GM18909 (cell line): ENCODE measurements at regions not wholly inside any gene's neighbourhood (a gene's known extent, or its start where the extent isn't known, plus 50 kb on each side); places are given as distances from the start of the nearest gene placed in this dataset.

Experiments used
- ATAC-seq: cut with Tn5 transposase; IDR thresholded peaks from one replicate; pipeline ENCODE4 v1.9.1; 2021; ENCODE audit warnings: mild to moderate bottlenecking; ENCODE audit not compliant: unreplicated experiment, poor library complexity

GRCh38 chr5:164801910-164802309 is 1296.5 kb downstream of the MAT2B start:
- no peak for ATAC-seq

GRCh38 chr5:164809821-164810220 is 1304.4 kb downstream of the MAT2B start:
- ATAC-seq, result peak; percentile 87

- no peak for ATAC-seq
These were observed 1313.0 kb downstream of the MAT2B start for GRCh38 chr5:164818445-164818844.

GRCh38 chr5:164824671-164825070 is 1319.3 kb downstream of the MAT2B start:
- no peak for ATAC-seq

GRCh38 chr5:164832516-164832915 is 1327.1 kb downstream of the MAT2B start:
- no peak for ATAC-seq

GRCh38 chr5:164844348-164844747 is 1338.9 kb downstream of the MAT2B start:
- ATAC-seq, result no peak

GRCh38 chr5:164860896-164861295 is 1355.5 kb downstream of the MAT2B start:
- ATAC-seq, result no peak

- no peak for ATAC-seq
These were observed 1356.2 kb downstream of the MAT2B start for GRCh38 chr5:164861610-164862009.

- ATAC-seq, result peak; percentile 66
These were observed 1363.3 kb downstream of the MAT2B start for GRCh38 chr5:164868761-164869160.

- peak; percentile 20 for ATAC-seq
These were observed 1363.9 kb downstream of the MAT2B start for GRCh38 chr5:164869325-164869724.

- ATAC-seq, result no peak
These were observed 1371.4 kb downstream of the MAT2B start for GRCh38 chr5:164876793-164877192.

- ATAC-seq, result no peak
These were observed 1376.0 kb downstream of the MAT2B start for GRCh38 chr5:164881442-164881841.

- ATAC-seq, result no peak
These were observed 1379.8 kb downstream of the MAT2B start for GRCh38 chr5:164885179-164885578.

- no peak for ATAC-seq
These were observed 1387.7 kb downstream of the MAT2B start for GRCh38 chr5:164893071-164893470.

GRCh38 chr5:164898705-164899104 is 1393.3 kb downstream of the MAT2B start:
- ATAC-seq, result no peak

- no peak for ATAC-seq
These were observed 1404.3 kb downstream of the MAT2B start for GRCh38 chr5:164909673-164910072.

- no peak for ATAC-seq
These were observed 1416.3 kb downstream of the MAT2B start for GRCh38 chr5:164921722-164922121.

- ATAC-seq, result no peak
These were observed 1428.6 kb downstream of the MAT2B start for GRCh38 chr5:164934039-164934438.

- no peak for ATAC-seq
These were observed 1429.1 kb downstream of the MAT2B start for GRCh38 chr5:164934561-164934960.

- ATAC-seq, result no peak
These were observed 1435.7 kb downstream of the MAT2B start for GRCh38 chr5:164941132-164941531.

- ATAC-seq, result no peak
These were observed 1445.5 kb downstream of the MAT2B start for GRCh38 chr5:164950927-164951326.

GRCh38 chr5:164951570-164951969 is 1446.2 kb downstream of the MAT2B start:
- no peak for ATAC-seq

- ATAC-seq, result no peak
These were observed 1453.3 kb downstream of the MAT2B start for GRCh38 chr5:164958688-164959087.
